Ovary (tissue), 7 donors: ENCODE measurements at regions not wholly inside any gene's neighbourhood (a gene's known extent, or its start where the extent isn't known, plus 50 kb on each side); places are given as distances from the start of the nearest gene placed in this dataset.

Experiments
- DNase-seq, 5 donors: peaks; one replicate each; pipeline ENCODE4 v3.0.0-alpha.2; 2019 to 2020
- H3K27ac ChIP-seq, 2 donors: fragments of 200-600 bp; one replicate each; pipeline versions ENCODE4 v1.5.1 to v1.8.0; 2019 to 2022
- H3K27me3 ChIP-seq: fragments of 200-600 bp; one replicate; pipeline ENCODE4 v1.8.0; 2022
- H3K36me3 ChIP-seq: fragments of 200-600 bp; sonication (generic); one replicate; pipeline ENCODE4 v1.5.1; 2019
- H3K4me1 ChIP-seq: one replicate; pipeline ENCODE4 v1.8.1; 2013; ENCODE audit warnings: mild to moderate bottlenecking, moderate library complexity; ENCODE audit not compliant: insufficient read depth
- H3K4me3 ChIP-seq: fragments of 200-600 bp; sonication (generic); one replicate; pipeline ENCODE4 v1.5.1; 2017
- H3K9me3 ChIP-seq, 2 donors: fragments of 200-600 bp in 1 of 2; sonication (generic) in 1 of 2; one replicate each; pipeline versions ENCODE4 v1.5.1 to v1.8.1; 2013 to 2019; ENCODE audit warnings: mild to moderate bottlenecking in 1 of 2, moderate library complexity in 1 of 2
- CTCF ChIP-seq, 3 donors: fragments of 450-650 bp in 2 of 3; fragments of 200-600 bp in 1 of 3; IDR thresholded peaks; one replicate each; pipeline versions ENCODE4 v1.5.1 to v1.8.0; 2016 to 2022; ENCODE audit warnings: antibody characterized with exemption in 3 of 3, mild to moderate bottlenecking in 1 of 3
- EP300 ChIP-seq: sonication (generic); formaldehyde crosslinking; IDR thresholded peaks from one replicate; pipeline ENCODE4 v1.6.1; 2017; ENCODE audit warnings: antibody characterized with exemption
- POLR2A ChIP-seq: fragments of 450-650 bp; IDR thresholded peaks from one replicate; pipeline ENCODE4 v1.6.1; 2017; ENCODE audit warnings: antibody characterized with exemption, mild to moderate bottlenecking, moderate library complexity
- WGBS, 3 donors: extraction: QIAGEN DNeasy Blood & Tissue Kit in 1 of 3; methylation state at CpG; one replicate each; pipeline versions ENCODE4 v1.1.5 to v1.1.7; 2013 to 2017; 5-methylcytosine and 5-hydroxymethylcytosine counted together
- intact Hi-C, 4 donors: fragments of 100-400 bp; cut with DNase I; formaldehyde crosslinking; loops; one replicate each; pipeline versions ENCODE4 v1.11.0 to v1.15.1; 2022 to 2023
- donor health status: DM: no; HTN: no; CAD: no; lungs with moderate emphysema.
- donor health status: DM: no; HTN: no; CAD: no.
- donor health status: Bipolar disorder and iron deficiency.
- donor health status: DM: no; HTN: no; CAD: no.
- donor health status: DM: yes; HTN: yes; CAD: no.

- intact Hi-C loops: no loop called here
- 63 to 86% (median 79%) methylated on average over 7 of the region's 7 CpGs for WGBS, 3 donors
- no peaks in the 10 kb centered on the region for H3K36me3 ChIP-seq
- no peak overlapping the region for H3K27ac ChIP-seq
- H3K4me1 ChIP-seq: no peaks in the 10 kb centered on the region
- no peak for TF ChIP-seq EP300
- no peak for TF ChIP-seq POLR2A
- TF ChIP-seq CTCF (IDR thresholded peaks at IDR 0.05): no peak
- no peaks in the 10 kb centered on the region for H3K9me3 ChIP-seq
- H3K4me3 ChIP-seq: no peak overlapping the region
- H3K27me3 ChIP-seq: no peaks in the 10 kb centered on the region
- DNase-seq: no peak
Observed at GRCh38 chr6:159462431-159462830, 230.6 kb downstream of the SOD2 start.

- TF ChIP-seq CTCF (IDR thresholded peaks at IDR 0.05) (no peak), POLR2A (no peak), EP300 (no peak)
- H3K4me3 ChIP-seq: no peak overlapping the region
- H3K27ac ChIP-seq: no peak overlapping the region
- intact Hi-C loops: no loop called here
- 87 to 97% (median 90%) methylated on average over 1 of the region's 1 CpG for WGBS, 3 donors
- H3K9me3 ChIP-seq: no peaks in the 10 kb centered on the region
- no peak for DNase-seq
- H3K4me1 ChIP-seq: no peaks in the 10 kb centered on the region
- H3K27me3 ChIP-seq: no peaks in the 10 kb centered on the region
- no peaks in the 10 kb centered on the region for H3K36me3 ChIP-seq
Observed at GRCh38 chr6:159461998-159462397, 231.0 kb downstream of the SOD2 start.

GRCh38 chr6:159461266-159461665 lies 231.8 kb downstream of the SOD2 start:
- intact Hi-C loops: no loop called here
- H3K27ac ChIP-seq: no peak overlapping the region
- no peak overlapping the region for H3K4me3 ChIP-seq
- no peaks in the 10 kb centered on the region for H3K36me3 ChIP-seq
- H3K9me3 ChIP-seq: no peaks in the 10 kb centered on the region
- WGBS, 3 donors: 55 to 67% (median 60%) methylated on average over 5 of the region's 5 CpGs
- DNase-seq: no peak
- no peaks in the 10 kb centered on the region for H3K4me1 ChIP-seq
- TF ChIP-seq CTCF (IDR thresholded peaks at IDR 0.05): no peak
- no peak for TF ChIP-seq EP300
- TF ChIP-seq POLR2A: no peak
- H3K27me3 ChIP-seq: no peaks in the 10 kb centered on the region

DNA sequence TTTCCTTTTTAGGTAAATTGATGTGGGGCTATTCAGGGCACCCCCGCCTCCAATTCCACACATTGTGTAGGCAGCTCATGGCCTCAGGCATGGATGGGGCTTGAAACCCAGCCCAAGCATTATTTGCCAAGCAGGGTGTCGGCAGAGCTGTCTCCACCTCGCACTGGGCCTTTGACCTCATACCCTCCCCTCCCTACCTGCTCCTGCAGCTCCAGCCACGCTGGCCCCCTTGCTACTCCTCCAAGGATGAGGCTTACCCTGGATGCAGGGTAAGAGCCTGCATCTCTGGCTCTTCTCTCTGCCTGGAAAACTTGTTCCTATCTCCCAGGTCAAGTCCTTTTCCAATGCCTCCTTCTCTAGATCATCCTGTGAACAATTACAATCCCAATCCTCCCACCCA lies 232.6 kb downstream of the SOD2 start:
- intact Hi-C loops: no loop called here
- DNase-seq: no peak
- no peak overlapping the region for H3K4me3 ChIP-seq

More for the DNA sequence above, 232.6 kb downstream of the SOD2 start:
- 81 to 87% (median 84%) methylated on average over 4 of the region's 4 CpGs for whole genome bisulfite sequencing, 3 donors
- Histone ChIP-seq H3K36me3 (no peaks in the 10 kb centered on the region), H3K9me3 (no peaks in the 10 kb centered on the region), H3K27ac (no peak overlapping the region), H3K4me1 (peaks cover 2% of the 10 kb centered on the region), H3K27me3 (no peaks in the 10 kb centered on the region)
- TF ChIP-seq POLR2A (no peak), CTCF (IDR thresholded peaks at IDR 0.05) (no peak)
